SU-DHL-6 (cell line): ENCODE measurements at regions not wholly inside any gene's neighbourhood (a gene's known extent, or its start where the extent isn't known, plus 50 kb on each side); places are given as distances from the start of the nearest gene placed in this dataset.

Experiments
- H2AFZ ChIP-seq: fragments of 200-600 bp; sonication (generic); 2 replicates; pipeline ENCODE4 v1.6.1; 2014; ENCODE audit warnings: low read depth, mild to moderate bottlenecking, moderate library complexity, mixed read lengths, antibody characterized with exemption, low read length; ENCODE audit not compliant: severe bottlenecking
- H3F3A ChIP-seq: fragments of 200-600 bp; shearing (Covaris generic); 2 replicates; pipeline ENCODE4 v1.6.0; 2016; ENCODE audit warnings: antibody characterized with exemption, mild to moderate bottlenecking; ENCODE audit not compliant: insufficient read depth
- H3K27ac ChIP-seq: fragments of 200-600 bp; sonication (generic); 2 replicates; pipeline ENCODE4 v1.5.1; 2016; ENCODE audit warnings: low read depth, mild to moderate bottlenecking, low read length, moderate library complexity, mixed read lengths
- H3K27me3 ChIP-seq: fragments of 200-600 bp; sonication (generic), shearing (Covaris generic); 2 replicates; pipeline ENCODE4 v1.6.0; 2014; ENCODE audit warnings: mild to moderate bottlenecking, low read length
- H3K36me3 ChIP-seq: fragments of 200-600 bp; sonication (generic); 2 replicates; pipeline ENCODE4 v1.6.1; 2014; ENCODE audit warnings: mild to moderate bottlenecking, low read length, mixed read lengths
- H3K4me2 ChIP-seq: fragments of 300-600, 200-600 bp; shearing (Covaris generic), sonication (generic); 2 replicates; pipeline ENCODE4 v1.6.0; 2014; ENCODE audit warnings: low read length, low read depth, mild to moderate bottlenecking; ENCODE audit not compliant: poor library complexity, severe bottlenecking
- H3K4me3 ChIP-seq: fragments of 200-600 bp; sonication (generic); 2 replicates; pipeline ENCODE4 v1.5.1; 2014; ENCODE audit warnings: antibody characterized with exemption, low read length, mild to moderate bottlenecking, mixed read lengths; ENCODE audit not compliant: insufficient read depth, poor library complexity, severe bottlenecking
- H3K79me2 ChIP-seq: fragments of 200-600 bp; sonication (generic); 2 replicates; pipeline ENCODE4 v1.6.1; 2014; ENCODE audit warnings: mild to moderate bottlenecking, low read length, moderate library complexity; ENCODE audit not compliant: insufficient read depth
- H3K9ac ChIP-seq: fragments of 200-600 bp; sonication (generic); 2 replicates; pipeline ENCODE4 v1.7.0; 2014; ENCODE audit warnings: mild to moderate bottlenecking, low read length
- H3K9me2 ChIP-seq: fragments of 200-600 bp; sonication (generic); replicated peaks from 2 replicates; pipeline ENCODE4 v1.6.1; 2014; ENCODE audit warnings: low read length; ENCODE audit not compliant: insufficient read depth
- H3K9me3 ChIP-seq: fragments of 200-600 bp; sonication (generic); 2 replicates; pipeline ENCODE4 v1.6.1; 2014; ENCODE audit warnings: low read length, mixed read lengths; ENCODE audit not compliant: insufficient read depth
- H4K20me1 ChIP-seq: fragments of 200-600 bp; sonication (generic); 2 replicates; pipeline ENCODE4 v1.6.1; 2014; ENCODE audit warnings: low read depth, mild to moderate bottlenecking, antibody characterized with exemption, low read length, moderate library complexity, mixed read lengths
- CTCF ChIP-seq: fragments of 200-600 bp; sonication (generic); IDR thresholded peaks from one replicate; pipeline ENCODE4 v1.5.1; 2017; ENCODE audit warnings: antibody characterized with exemption, mild to moderate bottlenecking, low read length, moderate library complexity; ENCODE audit not compliant: insufficient read depth, poor library complexity, severe bottlenecking
- EZH2phosphoT487 ChIP-seq: fragments of 200-600 bp; sonication (generic), shearing (Covaris generic); conservative IDR thresholded peaks from 2 replicates; pipeline ENCODE4 v1.6.1; 2018; ENCODE audit warnings: mild to moderate bottlenecking, antibody characterized with exemption, low read length, moderate library complexity, mixed read lengths

- Histone ChIP-seq H3K9me2 (no peaks in the 10 kb centered on the region), H2AFZ (no peak overlapping the region), H3K4me3 (no peak overlapping the region), H4K20me1 (no peaks in the 10 kb centered on the region), H3K79me2 (no peaks in the 10 kb centered on the region), H3K36me3 (no peaks in the 10 kb centered on the region), H3F3A (no peaks in the 10 kb centered on the region), H3K27me3 (no peaks in the 10 kb centered on the region), H3K27ac (no peak overlapping the region), H3K9me3 (no peaks in the 10 kb centered on the region), H3K4me2 (no peak overlapping the region), H3K9ac (no peak overlapping the region)
- TF ChIP-seq CTCF (no peak), EZH2phosphoT487 (no peak)
Measured at GRCh38 chr16:13558752-13559151, 361.2 kb upstream of the ERCC4 start.

- H3K79me2 ChIP-seq: no peaks in the 10 kb centered on the region
- H4K20me1 ChIP-seq: no peaks in the 10 kb centered on the region
- no peaks in the 10 kb centered on the region for H3K36me3 ChIP-seq
- no peaks in the 10 kb centered on the region for H3K27me3 ChIP-seq
- no peak overlapping the region for H3K27ac ChIP-seq
- no peak overlapping the region for H2AFZ ChIP-seq
- H3K4me3 ChIP-seq: no peak overlapping the region
- no peak overlapping the region for H3K4me2 ChIP-seq
- TF ChIP-seq CTCF (no peak), EZH2phosphoT487 (no peak)
- no peaks in the 10 kb centered on the region for H3K9me2 ChIP-seq
- no peaks in the 10 kb centered on the region for H3K9me3 ChIP-seq
- H3K9ac ChIP-seq: no peak overlapping the region
- H3F3A ChIP-seq: no peaks in the 10 kb centered on the region
Measured at GRCh38 chr16:13559624-13560023, 360.3 kb upstream of the ERCC4 start.

GRCh38 chr16:13560151-13560550 is 359.8 kb upstream of the ERCC4 start:
- no peaks in the 10 kb centered on the region for H3K36me3 ChIP-seq
- H3K4me3 ChIP-seq: no peak overlapping the region
- H3K27ac ChIP-seq: no peak overlapping the region
- H2AFZ ChIP-seq: no peak overlapping the region
- H3K9ac ChIP-seq: no peak overlapping the region
- TF ChIP-seq EZH2phosphoT487: no peak
- no peak for TF ChIP-seq CTCF
- no peaks in the 10 kb centered on the region for H3K9me2 ChIP-seq
- H3K9me3 ChIP-seq: no peaks in the 10 kb centered on the region
- no peaks in the 10 kb centered on the region for H3K27me3 ChIP-seq
- no peaks in the 10 kb centered on the region for H4K20me1 ChIP-seq
- no peak overlapping the region for H3K4me2 ChIP-seq
- H3K79me2 ChIP-seq: no peaks in the 10 kb centered on the region
- no peaks in the 10 kb centered on the region for H3F3A ChIP-seq
